ENCODE measurements at regions not wholly inside any gene's neighbourhood (a gene's known extent, or its start where the extent isn't known, plus 50 kb on each side); places are given as distances from the start of the nearest gene placed in this dataset.
A peak's percentile ranks its signal among the peaks of the same experiment; 100 is the strongest.

DNA sequence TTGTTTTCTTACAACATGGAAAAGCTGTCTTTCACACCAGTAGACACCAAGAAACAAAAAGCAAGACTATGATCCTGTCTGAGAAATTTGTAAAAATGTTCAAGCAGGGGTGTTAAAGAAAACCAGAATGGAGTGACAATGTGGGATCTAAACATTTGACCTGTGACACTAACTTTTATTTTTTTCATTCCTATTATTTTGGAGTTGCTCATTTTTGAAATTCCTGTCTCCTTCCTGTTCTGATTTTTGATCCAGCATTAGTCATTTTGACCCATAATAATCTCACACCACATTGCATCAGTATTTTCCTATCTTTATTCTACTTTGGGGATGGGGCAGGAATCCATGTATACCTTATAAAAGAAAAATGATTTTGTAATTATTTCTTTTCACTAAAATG is 164.2 kb downstream of the DLEU7 start:
- Histone ChIP-seq H3K4me2 (ENCODE audit: extremely low read depth, insufficient read depth, low read length) (no peak overlapping the region), H3K27me3 (ENCODE audit: control insufficient read depth, insufficient read depth, low read length) (no peaks in the 10 kb centered on the region), H3K4me3 (replicated peaks in 1 of 4; ENCODE audit: control extremely low read depth in 1 of 4, insufficient read depth in 1 of 4, low read depth in 3 of 4, low read length in 4 of 4) (no peak overlapping the region), H3K9ac (ENCODE audit: insufficient read depth, low read length) (no peak overlapping the region), H3K79me2 (ENCODE audit: control insufficient read depth, insufficient read depth, low read length) (no peaks in the 10 kb centered on the region), H4K20me1 (ENCODE audit: control insufficient read depth, extremely low read depth, insufficient read depth, low read length) (no peaks in the 10 kb centered on the region), H3K9me3 (ENCODE audit: control insufficient read depth, insufficient read depth, low read depth, low read length) (no peaks in the 10 kb centered on the region), H3K36me3 (ENCODE audit: control insufficient read depth, insufficient read depth, low read length) (no peaks in the 10 kb centered on the region), H2AFZ (ENCODE audit: low read length) (no peak overlapping the region), H3K4me1 (ENCODE audit: control insufficient read depth, extremely low read depth, insufficient read depth, low read length) (peaks cover 10% of the 10 kb centered on the region), H3K27ac (ENCODE audit: insufficient read depth, low read length) (no peak overlapping the region)
- DNase-seq (ENCODE audit: low read depth in 2 of 2) = peak in 1 of 2 donors; percentile 76
- TF ChIP-seq, protein P1, sequence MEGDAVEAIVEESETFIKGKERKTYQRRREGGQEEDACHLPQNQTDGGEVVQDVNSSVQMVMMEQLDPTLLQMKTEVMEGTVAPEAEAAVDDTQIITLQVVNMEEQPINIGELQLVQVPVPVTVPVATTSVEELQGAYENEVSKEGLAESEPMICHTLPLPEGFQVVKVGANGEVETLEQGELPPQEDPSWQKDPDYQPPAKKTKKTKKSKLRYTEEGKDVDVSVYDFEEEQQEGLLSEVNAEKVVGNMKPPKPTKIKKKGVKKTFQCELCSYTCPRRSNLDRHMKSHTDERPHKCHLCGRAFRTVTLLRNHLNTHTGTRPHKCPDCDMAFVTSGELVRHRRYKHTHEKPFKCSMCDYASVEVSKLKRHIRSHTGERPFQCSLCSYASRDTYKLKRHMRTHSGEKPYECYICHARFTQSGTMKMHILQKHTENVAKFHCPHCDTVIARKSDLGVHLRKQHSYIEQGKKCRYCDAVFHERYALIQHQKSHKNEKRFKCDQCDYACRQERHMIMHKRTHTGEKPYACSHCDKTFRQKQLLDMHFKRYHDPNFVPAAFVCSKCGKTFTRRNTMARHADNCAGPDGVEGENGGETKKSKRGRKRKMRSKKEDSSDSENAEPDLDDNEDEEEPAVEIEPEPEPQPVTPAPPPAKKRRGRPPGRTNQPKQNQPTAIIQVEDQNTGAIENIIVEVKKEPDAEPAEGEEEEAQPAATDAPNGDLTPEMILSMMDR (conservative IDR thresholded peaks at IDR 0.05 in 1 of 2, IDR thresholded peaks at IDR 0.05 in 1 of 2; ENCODE audit: low read depth in 1 of 2, low read length in 2 of 2) = no peak
- no peak for TF ChIP-seq EZH2 (IDR thresholded peaks at IDR 0.05; ENCODE audit: low read length, missing control alignments)

DNA sequence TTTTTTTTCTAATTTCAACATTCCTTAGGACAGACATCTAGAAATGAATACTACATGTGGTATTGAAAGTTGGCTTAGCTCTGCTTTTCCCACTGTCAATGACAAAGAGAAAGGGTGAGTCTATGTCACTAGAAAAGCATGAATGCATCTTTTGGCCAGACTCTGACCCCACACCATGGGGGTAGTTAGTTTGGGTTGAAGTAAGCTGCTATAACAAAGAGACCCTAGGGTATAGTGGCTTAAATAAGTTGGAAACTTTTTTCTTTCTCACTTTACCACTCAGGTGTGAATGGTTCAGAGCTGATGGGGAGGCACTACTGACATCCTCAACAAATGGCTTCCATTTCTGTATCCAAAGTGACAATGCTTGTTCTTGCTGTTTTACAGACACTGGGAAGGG is 161.5 kb downstream of the DLEU7 start:
- Histone ChIP-seq H3K27ac (ENCODE audit: insufficient read depth, low read length) (no peak overlapping the region), H3K9ac (ENCODE audit: insufficient read depth, low read length) (no peak overlapping the region), H3K79me2 (ENCODE audit: control insufficient read depth, insufficient read depth, low read length) (no peaks in the 10 kb centered on the region), H3K27me3 (ENCODE audit: control insufficient read depth, insufficient read depth, low read length) (no peaks in the 10 kb centered on the region), H3K36me3 (ENCODE audit: control insufficient read depth, insufficient read depth, low read length) (no peaks in the 10 kb centered on the region), H3K4me1 (ENCODE audit: control insufficient read depth, extremely low read depth, insufficient read depth, low read length) (peaks cover 10% of the 10 kb centered on the region), H2AFZ (ENCODE audit: low read length) (no peak overlapping the region), H4K20me1 (ENCODE audit: control insufficient read depth, extremely low read depth, insufficient read depth, low read length) (no peaks in the 10 kb centered on the region), H3K4me3 (replicated peaks in 1 of 4; ENCODE audit: control extremely low read depth in 1 of 4, insufficient read depth in 1 of 4, low read depth in 3 of 4, low read length in 4 of 4) (no peak overlapping the region), H3K9me3 (ENCODE audit: control insufficient read depth, insufficient read depth, low read depth, low read length) (no peaks in the 10 kb centered on the region), H3K4me2 (ENCODE audit: extremely low read depth, insufficient read depth, low read length) (no peak overlapping the region)
- TF ChIP-seq, protein P1 (conservative IDR thresholded peaks at IDR 0.05 in 1 of 2, IDR thresholded peaks at IDR 0.05 in 1 of 2; ENCODE audit: low read depth in 1 of 2, low read length in 2 of 2) = no peak
- TF ChIP-seq EZH2 (IDR thresholded peaks at IDR 0.05; ENCODE audit: low read length, missing control alignments) = no peak
- DNase-seq (ENCODE audit: low read depth in 2 of 2) = no peak

DNA sequence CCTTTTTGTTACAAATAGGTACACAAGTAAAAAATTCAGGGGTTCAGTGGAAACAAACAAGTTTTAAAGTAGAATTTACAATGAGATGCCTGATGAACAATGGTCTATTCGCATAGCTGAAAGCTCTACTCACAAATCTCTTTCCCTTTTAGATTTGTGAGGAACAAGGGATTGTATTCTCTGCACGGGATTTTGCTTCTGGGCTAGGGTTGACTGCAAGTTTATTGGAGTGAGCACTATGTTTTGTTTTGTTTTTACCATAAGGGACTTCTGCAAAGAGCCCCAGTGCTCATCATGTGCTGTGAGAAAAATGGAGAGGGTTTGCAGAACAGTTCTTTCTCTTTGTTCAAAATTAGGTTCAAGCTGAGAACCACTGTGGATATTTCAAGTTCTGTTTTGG is 160.5 kb downstream of the DLEU7 start:
- Histone ChIP-seq H3K27ac (ENCODE audit: insufficient read depth, low read length) (no peak overlapping the region), H2AFZ (ENCODE audit: low read length) (no peak overlapping the region), H3K27me3 (ENCODE audit: control insufficient read depth, insufficient read depth, low read length) (no peaks in the 10 kb centered on the region), H3K4me2 (ENCODE audit: extremely low read depth, insufficient read depth, low read length) (no peak overlapping the region), H3K4me1 (ENCODE audit: control insufficient read depth, extremely low read depth, insufficient read depth, low read length) (peaks cover 5% of the 10 kb centered on the region), H3K36me3 (ENCODE audit: control insufficient read depth, insufficient read depth, low read length) (no peaks in the 10 kb centered on the region), H3K4me3 (replicated peaks in 1 of 4; ENCODE audit: control extremely low read depth in 1 of 4, insufficient read depth in 1 of 4, low read depth in 3 of 4, low read length in 4 of 4) (no peak overlapping the region), H3K9me3 (ENCODE audit: control insufficient read depth, insufficient read depth, low read depth, low read length) (no peaks in the 10 kb centered on the region), H3K9ac (ENCODE audit: insufficient read depth, low read length) (no peak overlapping the region), H4K20me1 (ENCODE audit: control insufficient read depth, extremely low read depth, insufficient read depth, low read length) (no peaks in the 10 kb centered on the region), H3K79me2 (ENCODE audit: control insufficient read depth, insufficient read depth, low read length) (no peaks in the 10 kb centered on the region)
- DNase-seq (ENCODE audit: low read depth in 2 of 2) = no peak
- TF ChIP-seq EZH2 (IDR thresholded peaks at IDR 0.05; ENCODE audit: low read length, missing control alignments) = no peak
- TF ChIP-seq, protein P1 (conservative IDR thresholded peaks at IDR 0.05 in 1 of 2, IDR thresholded peaks at IDR 0.05 in 1 of 2; ENCODE audit: low read depth in 1 of 2, low read length in 2 of 2) = no peak

Measured in fibroblast of lung (primary cell).